ENCODE measurements at regions not wholly inside any gene's neighbourhood (a gene's known extent, or its start where the extent isn't known, plus 50 kb on each side); places are given as distances from the start of the nearest gene placed in this dataset.

DNA sequence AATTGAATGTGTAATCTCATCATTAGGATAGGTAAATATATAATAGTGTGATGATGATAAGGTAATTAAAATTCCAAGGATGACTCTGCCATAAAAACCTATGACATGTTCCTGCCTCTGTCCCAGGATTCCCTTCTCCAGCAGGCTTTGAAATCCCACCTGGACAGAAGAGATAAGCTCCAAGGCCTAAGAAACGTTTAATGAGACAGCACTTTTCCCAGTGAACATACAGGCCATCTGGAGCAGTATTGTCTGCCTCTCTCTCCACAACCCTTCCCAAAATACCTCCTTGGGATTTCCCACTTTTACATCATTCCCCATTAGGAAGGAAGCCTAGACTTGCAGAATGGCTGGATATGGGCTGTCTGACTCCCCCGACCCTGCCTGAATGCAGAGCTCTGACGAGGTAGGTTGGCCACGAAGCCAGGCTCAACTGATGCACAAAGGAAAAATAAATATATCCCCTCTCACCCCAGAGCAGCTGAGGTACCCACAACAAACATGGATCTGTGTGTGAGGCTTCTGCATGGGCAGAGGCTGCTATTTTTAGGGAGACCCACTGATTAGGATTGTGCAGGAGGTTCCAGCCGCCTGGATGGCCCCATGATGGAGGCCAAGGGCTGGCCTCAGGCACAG is 71.0 kb downstream of the TMPRSS5 start:
- H3K9me3 ChIP-seq = no peaks in the 10 kb centered on the region
- TF ChIP-seq, protein P1, sequence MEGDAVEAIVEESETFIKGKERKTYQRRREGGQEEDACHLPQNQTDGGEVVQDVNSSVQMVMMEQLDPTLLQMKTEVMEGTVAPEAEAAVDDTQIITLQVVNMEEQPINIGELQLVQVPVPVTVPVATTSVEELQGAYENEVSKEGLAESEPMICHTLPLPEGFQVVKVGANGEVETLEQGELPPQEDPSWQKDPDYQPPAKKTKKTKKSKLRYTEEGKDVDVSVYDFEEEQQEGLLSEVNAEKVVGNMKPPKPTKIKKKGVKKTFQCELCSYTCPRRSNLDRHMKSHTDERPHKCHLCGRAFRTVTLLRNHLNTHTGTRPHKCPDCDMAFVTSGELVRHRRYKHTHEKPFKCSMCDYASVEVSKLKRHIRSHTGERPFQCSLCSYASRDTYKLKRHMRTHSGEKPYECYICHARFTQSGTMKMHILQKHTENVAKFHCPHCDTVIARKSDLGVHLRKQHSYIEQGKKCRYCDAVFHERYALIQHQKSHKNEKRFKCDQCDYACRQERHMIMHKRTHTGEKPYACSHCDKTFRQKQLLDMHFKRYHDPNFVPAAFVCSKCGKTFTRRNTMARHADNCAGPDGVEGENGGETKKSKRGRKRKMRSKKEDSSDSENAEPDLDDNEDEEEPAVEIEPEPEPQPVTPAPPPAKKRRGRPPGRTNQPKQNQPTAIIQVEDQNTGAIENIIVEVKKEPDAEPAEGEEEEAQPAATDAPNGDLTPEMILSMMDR (IDR thresholded peaks at IDR 0.05) = no peak
- TF ChIP-seq POLR2A (IDR thresholded peaks at IDR 0.05) = no peak
- no peak overlapping the region for H3K4me3 ChIP-seq
- H3K27ac ChIP-seq = no peak overlapping the region
- H3K27me3 ChIP-seq = no peaks in the 10 kb centered on the region
- intact Hi-C loops (cut with DNase I; ENCODE audit: low total_unique reads) = no loop called here
- WGBS, 2 donors = 57 to 59% methylated on average over 5 of the region's 5 CpGs
- no peak for DNase-seq
- H3K4me1 ChIP-seq = no peaks in the 10 kb centered on the region
- H3K36me3 ChIP-seq (ENCODE audit: low read depth, missing control alignments) = no peaks in the 10 kb centered on the region

DNA sequence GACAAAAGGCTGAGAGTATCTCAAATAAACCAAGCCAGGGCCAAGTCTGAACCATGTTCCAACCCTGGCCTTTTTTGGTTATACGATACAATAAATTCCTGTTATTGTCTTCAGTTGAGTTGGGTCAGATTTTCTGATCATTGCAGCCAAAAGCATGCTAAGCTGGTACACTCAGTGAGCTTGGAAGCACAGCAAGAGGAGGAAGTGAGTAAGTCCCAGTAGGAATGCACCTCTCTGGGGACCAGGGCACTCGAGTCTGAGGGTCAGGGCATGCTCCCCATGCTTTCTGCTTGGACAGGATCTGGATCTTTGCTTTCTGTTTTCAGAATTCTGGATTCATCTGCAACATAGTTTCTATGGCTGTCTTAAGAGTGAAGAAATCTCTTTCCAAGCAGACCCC is 73.1 kb downstream of the TMPRSS5 start:
- Histone ChIP-seq H3K27ac (no peak overlapping the region), H3K9me3 (no peaks in the 10 kb centered on the region), H3K27me3 (no peaks in the 10 kb centered on the region), H3K4me1 (no peaks in the 10 kb centered on the region), H3K4me3 (no peak overlapping the region), H3K36me3 (ENCODE audit: low read depth, missing control alignments) (no peaks in the 10 kb centered on the region)
- TF ChIP-seq POLR2A (IDR thresholded peaks at IDR 0.05) = no peak
- TF ChIP-seq, protein P1 (IDR thresholded peaks at IDR 0.05) = no peak
- 45 to 63% methylated on average over 2 of the region's 2 CpGs for WGBS, 2 donors
- intact Hi-C loops (cut with DNase I; ENCODE audit: low total_unique reads) = no loop called here
- no peak for DNase-seq

DNA sequence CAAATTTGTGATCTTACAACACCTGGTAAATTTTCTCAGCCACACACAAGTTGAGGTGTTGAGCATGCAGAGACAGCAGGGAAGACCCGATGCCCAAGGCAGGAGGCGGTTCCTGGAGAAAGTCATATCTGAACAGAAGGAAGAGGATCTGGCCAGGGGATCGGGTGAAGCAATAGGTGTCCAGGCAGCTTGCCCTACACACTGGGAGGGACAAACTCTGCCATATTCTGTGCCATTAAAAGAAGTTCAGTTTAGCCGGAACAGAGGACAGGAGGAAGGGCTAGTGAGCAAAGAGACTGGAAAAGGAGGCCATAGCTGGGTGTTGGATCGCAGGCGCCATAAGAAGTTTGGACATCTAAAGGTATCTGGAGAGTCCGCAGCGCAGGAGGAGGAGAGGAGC is 76.5 kb downstream of the TMPRSS5 start:
- Histone ChIP-seq H3K36me3 (ENCODE audit: low read depth, missing control alignments) (no peaks in the 10 kb centered on the region), H3K4me3 (no peak overlapping the region), H3K27me3 (no peaks in the 10 kb centered on the region), H3K4me1 (no peaks in the 10 kb centered on the region), H3K27ac (no peak overlapping the region), H3K9me3 (no peaks in the 10 kb centered on the region)
- WGBS, 2 donors = 80 to 81% methylated on average over 8 of the region's 8 CpGs
- DNase-seq = no peak
- intact Hi-C loops (cut with DNase I; ENCODE audit: low total_unique reads) = no loop called here
- TF ChIP-seq, protein P1 (IDR thresholded peaks at IDR 0.05) = no peak
- TF ChIP-seq POLR2A (IDR thresholded peaks at IDR 0.05) = no peak

DNA sequence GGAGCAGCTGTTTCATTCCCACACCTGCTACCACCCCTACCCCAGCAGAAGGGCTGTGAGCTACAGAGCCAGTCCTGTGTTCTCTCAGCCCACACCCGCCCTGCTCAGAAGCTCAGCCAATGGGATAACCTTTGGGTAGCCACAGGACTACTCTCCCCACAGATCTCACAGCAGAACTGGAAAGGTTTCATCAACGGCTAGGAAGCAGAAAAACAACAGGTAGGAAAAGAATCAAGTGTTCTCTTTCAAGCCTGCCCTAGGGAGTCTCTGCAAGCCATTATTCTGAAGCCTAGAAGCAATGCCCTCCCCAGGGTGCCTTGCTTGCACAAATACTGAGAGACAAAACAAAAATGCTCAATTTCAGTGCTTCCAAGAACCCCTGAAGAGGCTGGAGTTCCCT is 77.2 kb downstream of the TMPRSS5 start:
- H3K4me1 ChIP-seq = no peaks in the 10 kb centered on the region
- no peak for DNase-seq
- WGBS, 2 donors = 64 to 70% methylated on average over 2 of the region's 2 CpGs

More for the DNA sequence above, 77.2 kb downstream of the TMPRSS5 start:
- no peaks in the 10 kb centered on the region for H3K36me3 ChIP-seq (ENCODE audit: low read depth, missing control alignments)
- H3K27me3 ChIP-seq = no peaks in the 10 kb centered on the region
- intact Hi-C loops (cut with DNase I; ENCODE audit: low total_unique reads) = no loop called here
- H3K27ac ChIP-seq = no peak overlapping the region
- H3K4me3 ChIP-seq = no peak overlapping the region
- TF ChIP-seq, protein P1 (IDR thresholded peaks at IDR 0.05) = no peak
- no peak for TF ChIP-seq POLR2A (IDR thresholded peaks at IDR 0.05)
- H3K9me3 ChIP-seq = no peaks in the 10 kb centered on the region
